HFFc6 (cell line): ENCODE measurements at regions not wholly inside any gene's neighbourhood (a gene's known extent, or its start where the extent isn't known, plus 50 kb on each side); places are given as distances from the start of the nearest gene placed in this dataset.

ENCODE experiments used
- DNase-seq: peaks from one replicate; pipeline ENCODE4 v3.0.0-alpha.2; 2018
- H3K27ac Mint-ChIP-seq: 2 replicates; pipeline ENCODE4 v1.8.0; 2020; ENCODE audit warnings: mild to moderate bottlenecking, mixed read lengths
- H3K27me3 Mint-ChIP-seq: 2 replicates; pipeline ENCODE4 v1.8.0; 2021; ENCODE audit warnings: mild to moderate bottlenecking, moderate library complexity, mixed read lengths; ENCODE audit not compliant: insufficient read depth
- H3K36me3 Mint-ChIP-seq: 2 replicates; pipeline ENCODE4 v1.8.0; 2021; ENCODE audit warnings: low read depth, mixed read lengths
- H3K4me1 Mint-ChIP-seq: 2 replicates; pipeline ENCODE4 v1.8.0; 2020; ENCODE audit warnings: low read depth, mixed read lengths
- H3K4me3 Mint-ChIP-seq: 2 replicates; pipeline ENCODE4 v1.8.0; 2020; ENCODE audit warnings: mild to moderate bottlenecking, moderate library complexity, mixed read lengths
- H3K9me3 Mint-ChIP-seq: 2 replicates; pipeline ENCODE4 v1.8.0; 2020; ENCODE audit warnings: mild to moderate bottlenecking, mixed read lengths
- CTCF ChIP-seq: fragments of 200-600 bp; sonication (generic); IDR thresholded peaks from 2 replicates; pipeline ENCODE4 v1.5.0; 2021; ENCODE audit warnings: antibody characterized with exemption, mild to moderate bottlenecking

- Mint-ChIP-seq H3K36me3 (no peaks in the 10 kb centered on the region), H3K4me1 (no peaks in the 10 kb centered on the region), H3K27me3 (no peaks in the 10 kb centered on the region), H3K9me3 (peaks cover 15% of the 10 kb centered on the region), H3K4me3 (no peak overlapping the region), H3K27ac (no peak overlapping the region)
- TF ChIP-seq CTCF = no peak
- no peak for DNase-seq
These were observed 379.5 kb upstream of the SUCLG2 start for GRCh38 chr3:68033867-68034266.

GRCh38 chr3:68032209-68032608, 377.8 kb upstream of the SUCLG2 start:
- TF ChIP-seq CTCF = no peak
- peaks cover 24% of the 10 kb centered on the region for H3K9me3 Mint-ChIP-seq
- H3K36me3 Mint-ChIP-seq = no peaks in the 10 kb centered on the region
- H3K27ac Mint-ChIP-seq = no peak overlapping the region
- H3K27me3 Mint-ChIP-seq = no peaks in the 10 kb centered on the region
- no peaks in the 10 kb centered on the region for H3K4me1 Mint-ChIP-seq
- H3K4me3 Mint-ChIP-seq = no peak overlapping the region
- DNase-seq = no peak

GRCh38 chr3:68025189-68025588, 370.8 kb upstream of the SUCLG2 start:
- H3K27me3 Mint-ChIP-seq = no peaks in the 10 kb centered on the region
- H3K27ac Mint-ChIP-seq = no peak overlapping the region
- no peak overlapping the region for H3K4me3 Mint-ChIP-seq
- no peak for TF ChIP-seq CTCF
- no peak for DNase-seq
- no peaks in the 10 kb centered on the region for H3K4me1 Mint-ChIP-seq
- H3K36me3 Mint-ChIP-seq = no peaks in the 10 kb centered on the region
- H3K9me3 Mint-ChIP-seq = peaks cover 13% of the 10 kb centered on the region

GRCh38 chr3:68019876-68020275, 365.5 kb upstream of the SUCLG2 start:
- H3K27ac Mint-ChIP-seq = no peak overlapping the region
- DNase-seq = no peak
- TF ChIP-seq CTCF = no peak
- no peaks in the 10 kb centered on the region for H3K36me3 Mint-ChIP-seq
- no peak overlapping the region for H3K4me3 Mint-ChIP-seq
- H3K9me3 Mint-ChIP-seq = peaks cover under 1% of the 10 kb centered on the region; the same call in 1 of the 2 replicates
- no peaks in the 10 kb centered on the region for H3K27me3 Mint-ChIP-seq
- H3K4me1 Mint-ChIP-seq = no peaks in the 10 kb centered on the region

GRCh38 chr3:68018275-68018674, 363.9 kb upstream of the SUCLG2 start:
- Mint-ChIP-seq H3K36me3 (no peaks in the 10 kb centered on the region), H3K4me1 (no peaks in the 10 kb centered on the region), H3K27ac (no peak overlapping the region), H3K9me3 (peaks cover 9% of the 10 kb centered on the region), H3K4me3 (no peak overlapping the region), H3K27me3 (no peaks in the 10 kb centered on the region)
- no peak for DNase-seq
- peak; percentile 27; the same call in 1 of the 2 replicates for TF ChIP-seq CTCF

- Mint-ChIP-seq H3K36me3 (no peaks in the 10 kb centered on the region), H3K27me3 (no peaks in the 10 kb centered on the region)
These were observed 362.7 kb upstream of the SUCLG2 start for GRCh38 chr3:68017069-68017468.

More at GRCh38 chr3:68017069-68017468, 362.7 kb upstream of the SUCLG2 start:
- H3K27ac Mint-ChIP-seq = no peak overlapping the region
- DNase-seq = no peak
- TF ChIP-seq CTCF = no peak
- no peak overlapping the region for H3K4me3 Mint-ChIP-seq
- no peaks in the 10 kb centered on the region for H3K4me1 Mint-ChIP-seq
- H3K9me3 Mint-ChIP-seq = peaks cover 9% of the 10 kb centered on the region
